A549 (cell line): ENCODE measurements at regions not wholly inside any gene's neighbourhood (a gene's known extent, or its start where the extent isn't known, plus 50 kb on each side); places are given as distances from the start of the nearest gene placed in this dataset.

ENCODE experiments used
- EP300 ChIP-seq, 2 experiments: fragments of >200 bp; sonication (Bioruptor Twin); formaldehyde crosslinking; IDR thresholded peaks; 2 replicates in 1 of 2; 3 replicates in 1 of 2; pipeline ENCODE4 v1.6.1; 2016 to 2017
- JUN ChIP-seq, 2 experiments: fragments of >200 bp; sonication (Bioruptor Twin); formaldehyde crosslinking; IDR thresholded peaks; 2 replicates in 1 of 2; 3 replicates in 1 of 2; pipeline ENCODE4 v1.6.1; 2016 to 2017
- KDM5A ChIP-seq: fragments of 200-600 bp; sonication (generic); IDR thresholded peaks from 2 replicates; pipeline ENCODE4 v1.6.1; 2016; ENCODE audit warnings: antibody characterized with exemption, mild to moderate bottlenecking
- MAZ ChIP-seq: fragments of 150-350 bp; IDR thresholded peaks from 2 replicates; pipeline ENCODE4 v1.6.1; 2014; ENCODE audit warnings: antibody characterized with exemption, low read depth, low read length, borderline replicate concordance
- MYC ChIP-seq: IDR thresholded peaks from 2 replicates; pipeline ENCODE4 v1.6.1; 2012; ENCODE audit warnings: mild to moderate bottlenecking, inconsistent platforms, low read length, improper control_type of control experiment, borderline replicate concordance
- NR3C1 ChIP-seq: fragments of >200 bp; sonication (Bioruptor Twin); formaldehyde crosslinking; IDR thresholded peaks from 3 replicates; pipeline ENCODE4 v1.6.1; 2017
- POLR2A ChIP-seq: IDR thresholded peaks from 2 replicates; pipeline ENCODE4 v1.6.1; 2012; ENCODE audit warnings: mild to moderate bottlenecking, low read length
- RFX5 ChIP-seq: fragments of 450-650 bp; IDR thresholded peaks from 2 replicates; pipeline ENCODE4 v1.7.1; 2014; ENCODE audit warnings: antibody characterized with exemption, mild to moderate bottlenecking, moderate library complexity
- RNF2 ChIP-seq: fragments of 200-600 bp; sonication (generic); IDR thresholded peaks from 2 replicates; pipeline ENCODE4 v1.6.1; 2016; ENCODE audit warnings: low read depth, mild to moderate bottlenecking, antibody characterized with exemption, moderate library complexity, borderline replicate concordance
- SMC3 ChIP-seq: fragments of >200 bp; sonication (Bioruptor Twin); formaldehyde crosslinking; IDR thresholded peaks from 3 replicates; pipeline ENCODE4 v1.6.1; 2018; ENCODE audit warnings: inconsistent platforms
- TFCP2L1 ChIP-seq: fragments of 250-450 bp; sonication (Bioruptor Pico); IDR thresholded peaks from 2 replicates; pipeline ENCODE4 v1.5.0; 2021; ENCODE audit warnings: mild to moderate bottlenecking
- TF ChIP-seq, protein P1 (sequence below): fragments of 150-350 bp; IDR thresholded peaks from 2 replicates; pipeline ENCODE4 v1.6.1; 2014; ENCODE audit warnings: low read depth, mild to moderate bottlenecking, low read length
- TF ChIP-seq, protein P2 (sequence below): fragments of >200 bp; sonication (Bioruptor Twin); formaldehyde crosslinking; IDR thresholded peaks from 3 replicates; pipeline ENCODE4 v1.5.1; 2016
- TF ChIP-seq, protein P3 (sequence below): fragments of >200 bp; sonication (Bioruptor Twin); formaldehyde crosslinking; IDR thresholded peaks from 3 replicates; pipeline ENCODE4 v1.6.1; 2016

DNA sequence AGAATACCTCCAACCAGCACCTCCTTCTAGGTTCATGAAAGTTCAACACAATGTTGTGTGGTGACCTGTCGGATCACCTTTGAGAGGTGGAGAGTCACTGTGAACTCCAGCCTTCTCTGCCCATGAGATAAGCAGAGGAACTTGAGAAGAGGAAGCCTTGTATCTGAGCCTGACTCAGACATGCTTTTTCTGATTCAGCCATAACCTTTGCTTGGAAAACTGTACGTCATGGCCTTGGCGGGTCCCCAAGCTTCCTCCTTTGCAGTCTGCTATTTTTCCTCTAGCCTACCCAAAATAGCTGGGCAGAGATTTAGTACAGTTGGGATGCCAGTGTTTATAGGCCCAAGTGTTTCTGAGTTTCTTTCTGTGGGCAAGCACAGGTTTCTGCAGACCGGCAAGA is 274.7 kb downstream of the CETN3 start:
- TF ChIP-seq MAZ (no peak), RNF2 (no peak), POLR2A (no peak), KDM5A (no peak), TFCP2L1 (CRISPR knock-in tag) (no peak), SMC3 (no peak), NR3C1 (no peak), MYC (no peak), JUN (IDR thresholded peaks at IDR 0.05) (no peak), EP300 (IDR thresholded peaks at IDR 0.05) (no peak), RFX5 (no peak)
- TF ChIP-seq, protein P1, sequence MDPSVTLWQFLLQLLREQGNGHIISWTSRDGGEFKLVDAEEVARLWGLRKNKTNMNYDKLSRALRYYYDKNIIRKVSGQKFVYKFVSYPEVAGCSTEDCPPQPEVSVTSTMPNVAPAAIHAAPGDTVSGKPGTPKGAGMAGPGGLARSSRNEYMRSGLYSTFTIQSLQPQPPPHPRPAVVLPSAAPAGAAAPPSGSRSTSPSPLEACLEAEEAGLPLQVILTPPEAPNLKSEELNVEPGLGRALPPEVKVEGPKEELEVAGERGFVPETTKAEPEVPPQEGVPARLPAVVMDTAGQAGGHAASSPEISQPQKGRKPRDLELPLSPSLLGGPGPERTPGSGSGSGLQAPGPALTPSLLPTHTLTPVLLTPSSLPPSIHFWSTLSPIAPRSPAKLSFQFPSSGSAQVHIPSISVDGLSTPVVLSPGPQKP = no peak
- TF ChIP-seq, protein P2, sequence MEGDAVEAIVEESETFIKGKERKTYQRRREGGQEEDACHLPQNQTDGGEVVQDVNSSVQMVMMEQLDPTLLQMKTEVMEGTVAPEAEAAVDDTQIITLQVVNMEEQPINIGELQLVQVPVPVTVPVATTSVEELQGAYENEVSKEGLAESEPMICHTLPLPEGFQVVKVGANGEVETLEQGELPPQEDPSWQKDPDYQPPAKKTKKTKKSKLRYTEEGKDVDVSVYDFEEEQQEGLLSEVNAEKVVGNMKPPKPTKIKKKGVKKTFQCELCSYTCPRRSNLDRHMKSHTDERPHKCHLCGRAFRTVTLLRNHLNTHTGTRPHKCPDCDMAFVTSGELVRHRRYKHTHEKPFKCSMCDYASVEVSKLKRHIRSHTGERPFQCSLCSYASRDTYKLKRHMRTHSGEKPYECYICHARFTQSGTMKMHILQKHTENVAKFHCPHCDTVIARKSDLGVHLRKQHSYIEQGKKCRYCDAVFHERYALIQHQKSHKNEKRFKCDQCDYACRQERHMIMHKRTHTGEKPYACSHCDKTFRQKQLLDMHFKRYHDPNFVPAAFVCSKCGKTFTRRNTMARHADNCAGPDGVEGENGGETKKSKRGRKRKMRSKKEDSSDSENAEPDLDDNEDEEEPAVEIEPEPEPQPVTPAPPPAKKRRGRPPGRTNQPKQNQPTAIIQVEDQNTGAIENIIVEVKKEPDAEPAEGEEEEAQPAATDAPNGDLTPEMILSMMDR = no peak
- TF ChIP-seq, protein P3, sequence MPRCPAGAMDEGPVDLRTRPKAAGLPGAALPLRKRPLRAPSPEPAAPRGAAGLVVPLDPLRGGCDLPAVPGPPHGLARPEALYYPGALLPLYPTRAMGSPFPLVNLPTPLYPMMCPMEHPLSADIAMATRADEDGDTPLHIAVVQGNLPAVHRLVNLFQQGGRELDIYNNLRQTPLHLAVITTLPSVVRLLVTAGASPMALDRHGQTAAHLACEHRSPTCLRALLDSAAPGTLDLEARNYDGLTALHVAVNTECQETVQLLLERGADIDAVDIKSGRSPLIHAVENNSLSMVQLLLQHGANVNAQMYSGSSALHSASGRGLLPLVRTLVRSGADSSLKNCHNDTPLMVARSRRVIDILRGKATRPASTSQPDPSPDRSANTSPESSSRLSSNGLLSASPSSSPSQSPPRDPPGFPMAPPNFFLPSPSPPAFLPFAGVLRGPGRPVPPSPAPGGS = no peak
